Lower leg skin (tissue), 4 donors: ENCODE measurements at regions not wholly inside any gene's neighbourhood (a gene's known extent, or its start where the extent isn't known, plus 50 kb on each side); places are given as distances from the start of the nearest gene placed in this dataset.

Experiments used
- DNase-seq, 2 donors: peaks; one replicate each; pipeline ENCODE4 v3.0.0-alpha.2; 2019; ENCODE audit warnings: low spot score in 2 of 2
- H3K4me3 ChIP-seq: fragments of 200-600 bp; sonication (generic); 2 replicates; pipeline ENCODE4 v1.5.1; 2017; ENCODE audit warnings: mild to moderate bottlenecking, low read depth; ENCODE audit not compliant: poor library complexity, severe bottlenecking
- CTCF ChIP-seq, 3 donors: fragments of 450-650 bp; IDR thresholded peaks; one replicate each; pipeline ENCODE4 v1.5.1; 2016; ENCODE audit warnings: antibody characterized with exemption in 3 of 3, mild to moderate bottlenecking in 3 of 3, moderate library complexity in 2 of 3
- POLR2A ChIP-seq, 2 donors: fragments of 450-650 bp; IDR thresholded peaks; one replicate each; pipeline ENCODE4 v1.6.1; 2016 to 2017; ENCODE audit warnings: antibody characterized with exemption in 2 of 2, mild to moderate bottlenecking in 1 of 2, moderate library complexity in 1 of 2
- WGBS, 2 donors: methylation state at CpG; one replicate each; pipeline ENCODE4 v1.1.5; 2018; 5-methylcytosine and 5-hydroxymethylcytosine counted together
- intact Hi-C: fragments of 100-400 bp; cut with DNase I; formaldehyde crosslinking; loops from one replicate; pipeline ENCODE4 v1.15.0; 2023; ENCODE audit warnings: low total_unique reads

- no peak for TF ChIP-seq POLR2A (IDR thresholded peaks at IDR 0.05)
- TF ChIP-seq CTCF (IDR thresholded peaks at IDR 0.05), result no peak
- intact Hi-C loops, result loop anchor here (5.0 kb wide), 1 partner anchor 125 kb away; no protein-coding TSS in a partner anchor
- 85 to 96% methylated on average over 2 of the region's 2 CpGs for WGBS, 2 donors
- no peak for DNase-seq
- H3K4me3 ChIP-seq, result no peak overlapping the region
Observed at GRCh38 chr12:67592228-67593011, 56.1 kb upstream of the DYRK2 start.

GRCh38 chr12:67593041-67593440 is 55.5 kb upstream of the DYRK2 start:
- intact Hi-C loops, result loop anchor here (5.0 kb wide), 1 partner anchor 124 kb away; no protein-coding TSS in a partner anchor
- TF ChIP-seq CTCF (IDR thresholded peaks at IDR 0.05) (no peak), POLR2A (IDR thresholded peaks at IDR 0.05) (no peak)
- no peak for DNase-seq
- no peak overlapping the region for H3K4me3 ChIP-seq

- no peak for DNase-seq
- no peak for TF ChIP-seq POLR2A (IDR thresholded peaks at IDR 0.05)
- no peak for TF ChIP-seq CTCF (IDR thresholded peaks at IDR 0.05)
- intact Hi-C loops, result loop anchor here (5.0 kb wide), 1 partner anchor 124 kb away; no protein-coding TSS in a partner anchor
- no peak overlapping the region for H3K4me3 ChIP-seq
- WGBS, 2 donors, result 74 to 80% methylated on average over 2 of the region's 2 CpGs
Observed at GRCh38 chr12:67593461-67594330, 54.8 kb upstream of the DYRK2 start.

GRCh38 chr12:67594888-67595287 is 53.7 kb upstream of the DYRK2 start:
- 64 to 66% methylated on average over 2 of the region's 2 CpGs for WGBS, 2 donors
- intact Hi-C loops, result loop anchor here (5.0 kb wide), 1 partner anchor 122 kb away; no protein-coding TSS in a partner anchor
- no peak for DNase-seq

GRCh38 chr12:67595365-67595764 is 53.2 kb upstream of the DYRK2 start:
- no peak overlapping the region for H3K4me3 ChIP-seq
- DNase-seq, result no peak
- 52 to 75% methylated on average over 3 of the region's 3 CpGs for WGBS, 2 donors
- TF ChIP-seq CTCF (IDR thresholded peaks at IDR 0.05) (no peak), POLR2A (IDR thresholded peaks at IDR 0.05) (no peak)
- intact Hi-C loops, result no loop called here

More at GRCh38 chr12:67594888-67595287, 53.7 kb upstream of the DYRK2 start:
- H3K4me3 ChIP-seq, result no peak overlapping the region
- TF ChIP-seq CTCF (IDR thresholded peaks at IDR 0.05) (no peak), POLR2A (IDR thresholded peaks at IDR 0.05) (no peak)
